Suprapubic skin (tissue), 3 donors: ENCODE measurements at regions not wholly inside any gene's neighbourhood (a gene's known extent, or its start where the extent isn't known, plus 50 kb on each side); places are given as distances from the start of the nearest gene placed in this dataset.

ENCODE experiments used
- CTCF ChIP-seq, 2 donors: fragments of 200-600 bp in 1 of 2; fragments of 450-650 bp in 1 of 2; sonication (generic) in 1 of 2; IDR thresholded peaks; one replicate each; pipeline ENCODE4 v1.5.1; 2016 to 2019; ENCODE audit warnings: antibody characterized with exemption in 2 of 2, mild to moderate bottlenecking in 1 of 2, moderate library complexity in 1 of 2
- POLR2AphosphoS5 ChIP-seq, 3 donors: sonication (generic); formaldehyde crosslinking; IDR thresholded peaks; one replicate each; pipeline ENCODE4 v1.6.1; 2017; ENCODE audit warnings: antibody characterized with exemption in 3 of 3

DNA sequence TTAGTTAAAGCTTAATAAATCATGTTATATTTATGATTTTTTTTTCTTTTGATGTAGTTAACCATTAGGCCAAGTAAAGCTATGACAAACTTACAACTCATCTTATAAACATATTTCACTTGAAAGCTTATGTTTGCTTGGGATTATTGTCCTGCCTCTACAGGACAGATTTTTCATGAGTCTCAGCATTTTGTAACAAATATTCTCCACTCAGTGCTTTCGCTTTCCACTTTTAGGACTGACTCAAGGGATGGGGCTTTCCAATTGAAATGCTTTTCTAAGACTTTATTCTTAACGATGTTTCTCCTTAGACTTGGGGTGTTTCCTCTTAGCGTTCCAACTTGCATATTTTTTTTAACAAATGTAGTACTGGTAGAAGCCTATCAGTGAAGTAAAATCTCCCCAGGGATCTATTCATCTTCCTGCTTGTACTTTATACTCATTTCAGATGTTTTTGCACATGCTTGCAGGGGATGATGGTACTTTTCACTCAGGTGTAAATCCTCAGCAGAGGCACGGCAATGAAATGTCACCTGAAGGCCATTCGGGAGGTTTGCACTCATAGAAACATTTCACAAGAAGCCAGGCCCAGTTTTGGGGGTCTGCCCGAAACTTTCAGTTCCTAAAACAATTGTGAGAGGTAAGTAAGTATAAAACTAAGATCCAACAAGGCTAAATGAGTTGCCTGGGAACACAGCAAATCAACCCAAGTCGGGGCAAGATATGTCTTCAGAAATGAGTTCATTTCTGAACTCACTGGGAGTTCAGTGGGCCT, 298.1 kb upstream of the FOXQ1 start:
- TF ChIP-seq CTCF (IDR thresholded peaks at IDR 0.05) (no peak), POLR2AphosphoS5 (IDR thresholded peaks at IDR 0.05) (no peak)
